ENCODE measurements at regions not wholly inside any gene's neighbourhood (a gene's known extent, or its start where the extent isn't known, plus 50 kb on each side); places are given as distances from the start of the nearest gene placed in this dataset.

DNA sequence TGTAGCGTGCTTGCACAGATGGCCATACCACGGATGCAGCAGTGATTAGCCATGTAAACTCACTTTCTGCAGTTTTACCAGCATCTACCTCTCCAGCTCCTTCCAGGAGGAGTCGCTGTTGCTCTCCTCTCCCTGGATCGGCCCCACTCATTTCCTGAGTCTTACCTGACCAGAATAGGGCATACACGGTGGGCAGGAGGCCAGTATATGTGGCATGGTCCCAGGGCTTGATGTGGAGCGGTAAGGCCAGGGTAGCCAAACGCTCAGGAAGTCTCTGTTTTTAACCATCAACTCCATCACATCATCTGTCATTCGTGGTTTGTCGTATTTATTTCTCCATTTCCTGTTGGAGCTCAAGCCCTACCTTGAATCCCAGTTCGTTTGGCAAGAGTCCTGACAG lies 163.4 kb upstream of the USP24 start:
- TF ChIP-seq TCF12 (IDR thresholded peaks at IDR 0.05; ENCODE audit: low read depth) = no peak
- TF ChIP-seq RAD21 (IDR thresholded peaks at IDR 0.05; ENCODE audit: low read depth) = peak; percentile 66

DNA sequence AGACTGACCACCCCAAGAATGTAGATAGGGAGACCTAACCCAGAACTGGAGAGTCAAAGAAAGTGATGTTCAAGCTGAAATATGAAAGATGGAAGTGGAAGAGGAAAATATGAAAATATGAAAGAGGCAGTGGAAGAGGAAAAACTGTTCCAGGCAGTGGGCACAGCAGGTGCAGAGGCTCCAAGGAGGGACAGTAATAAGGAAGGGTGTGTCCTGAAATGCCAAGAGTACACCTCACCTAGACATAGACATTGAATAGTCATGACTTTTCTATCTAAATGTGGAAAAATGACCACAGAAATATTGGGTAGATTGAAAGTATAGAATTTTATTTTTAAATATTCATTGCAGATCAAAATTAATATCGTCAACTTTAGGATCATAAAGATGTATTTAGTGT lies 161.7 kb upstream of the USP24 start:
- no peak for TF ChIP-seq TAF1 (IDR thresholded peaks at IDR 0.05; ENCODE audit: low read depth)
- TF ChIP-seq EGR1 (IDR thresholded peaks at IDR 0.05) = no peak
- 0 out of 2 replicates have a peak, but pooled peaks have one; percentile 17 for TF ChIP-seq TEAD4 (IDR thresholded peaks at IDR 0.05)

DNA sequence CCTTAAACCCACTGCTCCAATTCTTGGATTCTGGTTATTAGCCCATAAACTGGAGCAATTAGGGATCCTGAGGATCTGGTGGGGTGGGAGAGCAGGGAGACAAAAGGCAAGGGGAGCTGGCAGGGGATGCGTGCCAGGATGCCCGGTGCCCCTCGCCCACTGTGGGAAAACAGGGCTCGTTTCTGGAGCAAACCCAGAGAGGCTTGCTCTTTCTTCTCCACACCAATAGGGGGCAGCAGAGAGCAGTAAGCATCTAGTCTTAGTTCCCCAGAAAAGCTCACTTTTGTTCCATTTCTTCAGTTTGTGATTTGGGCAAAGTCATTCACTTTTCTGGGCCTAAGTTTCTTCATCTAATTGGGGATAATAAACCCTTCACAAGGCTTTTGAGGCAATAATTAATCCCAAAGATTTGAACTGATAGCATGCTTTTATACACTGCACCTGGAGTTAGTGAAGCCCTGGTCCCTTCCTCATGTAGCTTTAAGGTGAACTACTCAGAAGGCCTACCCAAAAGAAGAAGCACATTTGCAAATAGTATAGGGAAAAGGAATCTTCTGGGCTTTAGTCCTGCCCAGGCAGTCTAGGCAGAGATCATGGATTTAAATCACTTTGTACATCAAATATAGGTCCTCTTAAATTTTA lies 160.6 kb upstream of the USP24 start:
- TF ChIP-seq RAD21 (IDR thresholded peaks at IDR 0.05; ENCODE audit: low read depth) = peak; percentile 74
- TF ChIP-seq EGR1 (IDR thresholded peaks at IDR 0.05) = no peak

DNA sequence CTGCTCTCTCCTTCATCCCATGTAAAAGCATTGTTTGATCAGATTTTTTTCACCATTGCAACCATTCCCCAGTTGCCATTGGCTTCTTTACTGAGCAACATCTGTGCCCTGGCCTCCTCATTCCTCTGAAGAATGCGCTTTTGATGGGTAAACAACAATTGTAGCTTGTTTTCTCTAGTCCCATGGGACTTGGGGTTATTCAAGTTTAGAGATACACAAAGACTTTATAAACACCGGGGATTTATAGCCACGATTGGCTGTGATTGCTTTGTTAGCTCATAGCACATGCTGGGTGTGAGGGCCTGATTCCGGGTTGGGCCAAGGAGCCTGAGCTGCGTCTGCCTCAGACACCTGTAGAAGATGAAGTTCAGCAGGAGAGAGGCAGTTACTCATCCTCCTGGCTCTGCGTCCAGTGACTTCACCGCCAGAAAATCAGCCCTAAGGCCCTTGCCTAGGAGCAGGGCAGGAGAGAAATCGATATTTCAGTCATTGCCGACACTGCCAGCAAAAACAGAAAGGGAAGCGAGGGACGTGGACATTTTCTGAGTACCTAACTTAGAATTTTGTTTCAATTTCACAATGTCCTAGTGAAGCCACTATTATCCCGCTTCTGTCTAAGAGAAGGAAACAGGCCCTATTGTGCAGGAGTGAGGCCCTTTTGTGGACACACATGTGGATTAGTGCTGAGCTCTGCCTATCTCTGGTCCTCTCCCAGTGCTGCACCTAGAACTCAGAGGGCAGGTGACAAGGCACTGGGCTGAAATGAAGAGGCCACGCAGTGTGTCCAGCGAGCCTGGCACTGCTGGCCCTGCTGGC lies 159.8 kb upstream of the USP24 start:
- TF ChIP-seq, protein P1, sequence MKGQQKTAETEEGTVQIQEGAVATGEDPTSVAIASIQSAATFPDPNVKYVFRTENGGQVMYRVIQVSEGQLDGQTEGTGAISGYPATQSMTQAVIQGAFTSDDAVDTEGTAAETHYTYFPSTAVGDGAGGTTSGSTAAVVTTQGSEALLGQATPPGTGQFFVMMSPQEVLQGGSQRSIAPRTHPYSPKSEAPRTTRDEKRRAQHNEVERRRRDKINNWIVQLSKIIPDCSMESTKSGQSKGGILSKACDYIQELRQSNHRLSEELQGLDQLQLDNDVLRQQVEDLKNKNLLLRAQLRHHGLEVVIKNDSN (IDR thresholded peaks at IDR 0.05) = no peak
- TF ChIP-seq, protein P2, sequence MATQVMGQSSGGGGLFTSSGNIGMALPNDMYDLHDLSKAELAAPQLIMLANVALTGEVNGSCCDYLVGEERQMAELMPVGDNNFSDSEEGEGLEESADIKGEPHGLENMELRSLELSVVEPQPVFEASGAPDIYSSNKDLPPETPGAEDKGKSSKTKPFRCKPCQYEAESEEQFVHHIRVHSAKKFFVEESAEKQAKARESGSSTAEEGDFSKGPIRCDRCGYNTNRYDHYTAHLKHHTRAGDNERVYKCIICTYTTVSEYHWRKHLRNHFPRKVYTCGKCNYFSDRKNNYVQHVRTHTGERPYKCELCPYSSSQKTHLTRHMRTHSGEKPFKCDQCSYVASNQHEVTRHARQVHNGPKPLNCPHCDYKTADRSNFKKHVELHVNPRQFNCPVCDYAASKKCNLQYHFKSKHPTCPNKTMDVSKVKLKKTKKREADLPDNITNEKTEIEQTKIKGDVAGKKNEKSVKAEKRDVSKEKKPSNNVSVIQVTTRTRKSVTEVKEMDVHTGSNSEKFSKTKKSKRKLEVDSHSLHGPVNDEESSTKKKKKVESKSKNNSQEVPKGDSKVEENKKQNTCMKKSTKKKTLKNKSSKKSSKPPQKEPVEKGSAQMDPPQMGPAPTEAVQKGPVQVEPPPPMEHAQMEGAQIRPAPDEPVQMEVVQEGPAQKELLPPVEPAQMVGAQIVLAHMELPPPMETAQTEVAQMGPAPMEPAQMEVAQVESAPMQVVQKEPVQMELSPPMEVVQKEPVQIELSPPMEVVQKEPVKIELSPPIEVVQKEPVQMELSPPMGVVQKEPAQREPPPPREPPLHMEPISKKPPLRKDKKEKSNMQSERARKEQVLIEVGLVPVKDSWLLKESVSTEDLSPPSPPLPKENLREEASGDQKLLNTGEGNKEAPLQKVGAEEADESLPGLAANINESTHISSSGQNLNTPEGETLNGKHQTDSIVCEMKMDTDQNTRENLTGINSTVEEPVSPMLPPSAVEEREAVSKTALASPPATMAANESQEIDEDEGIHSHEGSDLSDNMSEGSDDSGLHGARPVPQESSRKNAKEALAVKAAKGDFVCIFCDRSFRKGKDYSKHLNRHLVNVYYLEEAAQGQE (IDR thresholded peaks at IDR 0.05; ENCODE audit: low read depth) = no peak
- no peak for TF ChIP-seq TCF12 (IDR thresholded peaks at IDR 0.05; ENCODE audit: low read depth)
- TF ChIP-seq TEAD4 (IDR thresholded peaks at IDR 0.05) = no peak
- TF ChIP-seq ZBTB7A (IDR thresholded peaks at IDR 0.05; ENCODE audit: low read depth) = no peak

DNA sequence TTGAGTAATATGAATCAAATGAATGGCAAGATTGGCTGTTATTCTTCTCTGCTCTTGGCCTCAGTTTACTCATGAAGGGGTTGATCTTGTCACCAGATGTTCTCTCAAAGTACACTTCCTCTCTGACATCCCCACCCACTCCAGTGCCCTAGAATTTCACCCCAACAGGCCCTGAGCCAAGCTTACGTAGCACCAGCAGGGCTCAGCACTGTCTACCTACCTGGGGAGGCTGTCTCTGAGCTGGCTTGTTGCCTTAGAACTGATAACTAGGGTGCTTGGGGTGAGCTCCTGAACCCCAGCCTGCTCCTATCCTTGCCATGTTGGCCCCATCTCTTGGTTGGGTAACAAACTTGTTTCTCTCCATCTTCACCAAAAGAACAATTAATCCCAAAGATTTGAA lies 159.1 kb upstream of the USP24 start:
- TF ChIP-seq YY1 (IDR thresholded peaks at IDR 0.05; ENCODE audit: low read depth) (no peak), RAD21 (IDR thresholded peaks at IDR 0.05; ENCODE audit: low read depth) (no peak)

DNA sequence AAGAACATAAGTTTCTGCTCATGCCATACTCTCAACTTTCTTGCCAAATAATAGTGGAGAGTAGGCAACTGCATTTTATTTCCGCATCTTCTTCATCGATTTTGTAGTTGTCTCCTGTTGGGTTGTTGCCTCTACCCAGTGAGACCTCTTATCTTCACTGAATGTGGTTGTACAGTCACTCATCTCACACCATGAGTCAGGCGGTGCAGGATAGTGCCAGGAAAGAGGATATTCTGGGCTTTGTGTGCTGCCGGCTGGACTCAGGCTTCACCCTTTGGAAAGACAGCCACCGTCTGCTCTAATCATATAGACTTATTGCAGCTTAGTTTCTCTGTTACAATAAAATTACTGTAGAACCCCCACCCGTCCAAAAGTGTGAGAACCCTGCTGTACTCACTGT lies 154.3 kb upstream of the USP24 start:
- TF ChIP-seq, protein P1 (IDR thresholded peaks at IDR 0.05) = no peak
- TF ChIP-seq ZBTB7A (IDR thresholded peaks at IDR 0.05; ENCODE audit: low read depth) (no peak), FOXM1 (IDR thresholded peaks at IDR 0.05; ENCODE audit: borderline replicate concordance, low read depth) (no peak), EGR1 (IDR thresholded peaks at IDR 0.05) (no peak), YY1 (IDR thresholded peaks at IDR 0.05; ENCODE audit: low read depth) (no peak), CREB1 (IDR thresholded peaks at IDR 0.05; ENCODE audit: low read depth) (no peak), EP300 (IDR thresholded peaks at IDR 0.05; ENCODE audit: borderline replicate concordance) (no peak), RAD21 (IDR thresholded peaks at IDR 0.05; ENCODE audit: low read depth) (no peak), TEAD4 (IDR thresholded peaks at IDR 0.05) (no peak)
- TF ChIP-seq, protein P3, sequence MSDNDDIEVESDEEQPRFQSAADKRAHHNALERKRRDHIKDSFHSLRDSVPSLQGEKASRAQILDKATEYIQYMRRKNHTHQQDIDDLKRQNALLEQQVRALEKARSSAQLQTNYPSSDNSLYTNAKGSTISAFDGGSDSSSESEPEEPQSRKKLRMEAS (IDR thresholded peaks at IDR 0.05) = no peak
- TF ChIP-seq, protein P2 (IDR thresholded peaks at IDR 0.05; ENCODE audit: low read depth) = no peak

DNA sequence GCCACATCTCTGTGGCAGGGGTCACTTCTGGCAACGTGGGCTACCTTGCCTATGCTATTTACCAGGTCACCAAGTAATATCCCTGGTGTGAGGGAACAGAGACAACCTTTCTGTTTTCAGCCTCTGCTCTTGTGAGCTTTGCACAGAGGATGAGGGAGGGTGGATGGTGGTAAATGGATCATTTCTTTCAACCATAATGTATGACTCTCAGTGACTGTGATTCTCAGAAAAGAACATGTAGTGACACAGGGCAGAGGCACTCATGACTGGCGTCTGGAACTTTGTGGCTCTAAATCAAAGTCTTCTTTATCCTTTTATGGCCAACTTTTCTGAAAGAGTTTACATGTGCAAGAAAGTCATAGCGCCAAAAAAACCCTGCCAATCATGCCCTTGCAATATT lies 153.5 kb upstream of the USP24 start:
- no peak for TF ChIP-seq CEBPB (IDR thresholded peaks at IDR 0.05)
- TF ChIP-seq EP300 (IDR thresholded peaks at IDR 0.05; ENCODE audit: borderline replicate concordance) = no peak
- no peak for TF ChIP-seq FOXM1 (IDR thresholded peaks at IDR 0.05; ENCODE audit: borderline replicate concordance, low read depth)
- no peak for TF ChIP-seq TCF12 (IDR thresholded peaks at IDR 0.05; ENCODE audit: low read depth)
- TF ChIP-seq EGR1 (IDR thresholded peaks at IDR 0.05) = no peak
- TF ChIP-seq TAF1 (IDR thresholded peaks at IDR 0.05; ENCODE audit: low read depth) = no peak
- TF ChIP-seq, protein P2 (IDR thresholded peaks at IDR 0.05; ENCODE audit: low read depth) = no peak
